GM18505 (cell line): ENCODE measurements at regions not wholly inside any gene's neighbourhood (a gene's known extent, or its start where the extent isn't known, plus 50 kb on each side); places are given as distances from the start of the nearest gene placed in this dataset.
"Not testable (repeated sequence)": the region's sequence is repeated elsewhere in the genome, so short reads cannot be mapped to it uniquely, and the experiment has no call there.

ENCODE experiments used
- ATAC-seq: cut with Tn5 transposase; IDR thresholded peaks from one replicate; pipeline ENCODE4 v1.9.1; 2021; ENCODE audit not compliant: unreplicated experiment
- POLR2A ChIP-seq: IDR thresholded peaks from 4 replicates; pipeline ENCODE4 v1.6.1; 2011; ENCODE audit warnings: borderline replicate concordance; ENCODE audit not compliant: insufficient read depth, insufficient read length; ENCODE audit errors: extremely low read depth

DNA sequence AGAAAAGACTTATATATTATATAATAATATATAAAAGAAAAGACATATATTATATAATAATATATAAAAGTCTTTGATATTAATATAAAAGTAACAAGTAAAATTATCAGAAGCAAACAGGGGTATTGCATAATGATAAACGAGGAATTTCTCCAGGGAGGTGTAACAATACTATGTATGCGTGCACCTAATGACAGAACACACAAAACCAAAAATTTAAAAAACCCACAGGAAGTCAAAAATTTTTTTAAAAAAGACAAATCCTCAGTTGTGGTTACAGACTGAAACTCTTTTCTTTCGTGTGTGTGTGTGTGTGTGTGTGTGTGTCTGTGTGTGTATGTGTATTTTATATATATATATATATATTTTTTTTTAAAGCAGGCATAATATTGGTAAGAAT is 279.2 kb upstream of the DPP6 start:
- ATAC-seq, result no peak
- no peak for TF ChIP-seq POLR2A

DNA sequence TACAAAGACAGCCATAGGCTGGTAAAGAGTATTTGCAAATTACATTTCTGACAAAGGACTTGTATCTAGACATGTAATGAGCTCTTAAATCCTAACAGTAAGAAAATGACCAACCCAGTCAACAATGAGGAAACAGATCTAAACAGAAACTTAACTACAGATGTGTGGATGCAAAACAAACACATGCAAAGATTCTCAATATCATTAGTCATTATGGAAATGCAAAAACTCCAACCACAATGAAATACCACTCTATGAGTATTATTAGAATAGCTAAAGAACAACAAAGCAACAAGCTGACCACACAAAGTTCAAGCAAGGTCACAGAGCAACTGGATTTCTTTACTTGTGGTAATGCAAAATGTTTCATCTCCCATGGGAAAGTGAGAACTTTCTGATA is 275.3 kb upstream of the DPP6 start:
- ATAC-seq, result not testable (repeated sequence)

DNA sequence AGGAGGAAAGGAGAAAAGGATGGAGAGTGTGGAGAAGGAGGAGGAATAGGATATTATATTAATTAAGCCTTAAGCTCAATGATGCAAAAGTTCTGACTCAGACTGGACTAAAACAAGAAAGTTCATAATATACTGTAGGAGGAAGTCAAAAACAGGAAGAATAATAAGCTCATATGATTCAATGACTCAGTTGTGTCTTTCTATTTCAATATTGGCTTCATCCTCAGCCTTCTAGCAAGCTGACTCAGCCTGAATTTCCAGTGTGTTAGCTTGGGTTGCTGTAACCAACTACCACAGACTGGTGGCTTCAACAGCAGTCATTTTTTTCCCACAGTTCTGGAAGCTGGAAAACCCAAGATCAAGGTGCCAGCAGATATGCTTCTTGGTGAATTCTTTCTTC is 254.8 kb upstream of the DPP6 start:
- not testable (repeated sequence) for ATAC-seq

DNA sequence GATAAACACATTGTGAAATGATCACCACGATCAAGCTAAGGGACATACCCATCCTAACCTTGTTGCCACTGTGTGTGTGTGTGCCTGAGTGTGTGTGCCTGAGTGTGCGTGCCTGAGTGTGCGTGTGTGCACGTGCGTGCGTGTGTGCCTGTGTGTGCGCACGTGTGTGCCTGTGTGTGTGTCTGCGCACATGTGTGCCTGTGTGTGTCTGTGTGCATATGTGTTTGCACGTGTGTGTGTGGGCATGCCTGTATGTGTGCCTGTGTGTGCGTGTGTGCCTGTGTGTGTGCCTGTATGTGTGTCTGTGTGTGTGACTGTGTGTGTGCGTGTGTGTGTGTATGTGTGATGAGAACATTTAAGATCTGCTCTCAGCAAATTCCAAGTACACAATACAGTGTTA is 244.1 kb upstream of the DPP6 start:
- no peak for TF ChIP-seq POLR2A
- ATAC-seq, result no peak

GRCh38 chr7:153829525-153829924 is 222.7 kb upstream of the DPP6 start:
- TF ChIP-seq POLR2A, result no peak
- ATAC-seq, result no peak

DNA sequence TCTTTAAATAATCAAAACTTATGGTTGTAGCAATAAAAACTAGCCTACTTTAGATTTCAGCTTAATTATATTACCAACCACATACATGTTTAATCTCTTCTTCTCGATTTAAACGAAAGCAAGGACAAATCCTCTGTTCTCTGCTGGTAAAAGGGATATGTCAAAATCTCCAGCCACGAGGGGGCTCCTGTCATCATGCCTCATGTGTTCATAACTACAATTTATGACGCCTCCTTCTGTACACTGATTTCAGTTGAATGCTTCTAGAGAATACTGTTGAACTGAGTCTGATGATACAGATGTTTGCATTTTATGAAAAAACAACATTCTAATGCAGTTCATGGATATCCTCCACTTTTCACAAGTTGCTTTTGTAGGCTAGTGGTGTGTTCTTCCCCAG is 220.0 kb upstream of the DPP6 start:
- no peak for ATAC-seq
- no peak for TF ChIP-seq POLR2A

DNA sequence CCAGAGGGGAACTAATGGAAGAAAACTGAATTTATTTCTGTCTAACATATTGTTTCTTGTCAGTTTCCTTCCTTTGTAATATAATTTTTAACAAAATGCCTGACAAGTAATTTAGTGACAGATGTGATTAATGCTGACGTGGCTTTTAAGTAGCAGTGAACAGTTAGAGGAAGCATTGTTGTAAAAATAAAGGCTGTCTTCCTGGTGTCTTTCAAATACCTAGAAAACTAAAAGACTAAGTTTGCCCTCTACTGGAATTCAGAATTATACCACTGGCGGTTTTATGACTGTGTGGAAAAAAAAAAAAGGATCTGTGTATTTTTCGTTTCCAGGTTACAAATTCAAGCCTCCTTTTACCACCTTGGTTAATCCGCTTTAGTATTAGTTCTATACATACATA is 217.1 kb upstream of the DPP6 start:
- TF ChIP-seq POLR2A, result no peak
- no peak for ATAC-seq

DNA sequence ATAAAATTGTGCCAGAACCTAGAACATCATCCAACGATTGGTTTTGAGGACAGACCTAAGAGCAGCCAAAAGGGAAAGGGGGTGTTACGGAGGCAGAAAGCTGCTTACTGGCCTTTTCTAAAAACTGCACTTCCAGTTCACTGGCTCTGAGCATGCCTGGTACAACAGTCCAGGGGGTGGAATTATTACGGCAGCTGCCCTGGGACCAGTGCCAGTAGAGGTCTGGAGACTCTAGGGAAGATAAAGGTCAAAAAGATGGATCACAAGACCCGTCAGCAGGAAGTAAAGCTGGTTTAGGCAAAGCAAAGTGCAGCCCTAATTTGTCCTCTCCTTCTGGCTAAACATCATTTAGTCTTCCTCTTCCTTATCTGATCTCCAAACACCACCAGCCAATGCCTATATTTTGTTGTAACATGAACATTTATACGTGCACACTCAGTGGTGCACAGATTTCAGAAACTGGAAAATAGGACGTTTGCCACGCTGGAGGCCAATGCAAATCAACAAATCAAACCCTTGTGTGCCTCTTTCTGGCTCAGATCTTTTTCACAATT is 216.4 kb upstream of the DPP6 start:
- no peak for ATAC-seq
- no peak for TF ChIP-seq POLR2A

DNA sequence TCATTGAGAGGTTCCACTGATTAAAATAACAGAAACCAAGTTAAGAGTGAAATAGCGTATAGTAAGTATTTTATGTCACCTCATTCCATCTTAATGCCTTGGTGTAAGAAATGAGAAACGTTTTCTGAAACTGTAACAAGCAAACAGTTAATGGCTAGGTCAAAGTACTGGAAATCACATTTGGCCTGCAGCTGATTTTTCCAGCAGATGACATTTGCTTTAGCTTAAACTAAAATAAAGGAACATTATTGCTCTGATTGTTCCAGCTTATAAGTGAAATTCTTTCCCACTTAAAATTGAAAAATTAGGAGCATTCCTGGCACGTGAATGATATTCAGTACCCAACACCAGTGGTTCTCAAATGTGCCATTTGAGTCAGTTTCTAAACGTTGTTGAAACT is 213.6 kb upstream of the DPP6 start:
- TF ChIP-seq POLR2A, result no peak
- ATAC-seq, result no peak

DNA sequence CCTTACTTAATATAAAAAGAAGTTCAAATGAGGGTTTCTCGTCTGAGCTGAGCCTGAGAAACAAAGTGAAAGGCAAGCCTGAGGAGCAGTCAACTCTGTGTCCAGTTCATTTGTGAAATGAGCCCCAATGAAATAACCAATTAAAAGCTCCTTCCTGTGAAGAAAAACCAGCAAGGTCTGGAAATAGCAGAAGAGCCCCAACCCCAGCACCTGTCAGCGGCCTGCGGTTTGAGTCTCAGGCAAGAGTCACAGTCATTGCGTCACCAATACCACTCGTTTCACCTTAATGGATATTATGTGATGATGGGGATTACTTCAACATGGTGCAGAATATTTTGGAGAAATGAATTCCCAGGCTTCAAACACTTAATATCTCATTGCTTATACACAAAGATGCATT is 211.3 kb upstream of the DPP6 start:
- no peak for TF ChIP-seq POLR2A
- no peak for ATAC-seq

- ATAC-seq, result no peak
Observed at GRCh38 chr7:153847828-153848227, 204.4 kb upstream of the DPP6 start.

GRCh38 chr7:153852261-153852660 is 199.9 kb upstream of the DPP6 start:
- ATAC-seq, result no peak
- no peak for TF ChIP-seq POLR2A

More at GRCh38 chr7:153847828-153848227, 204.4 kb upstream of the DPP6 start:
- no peak for TF ChIP-seq POLR2A

- no peak for ATAC-seq
- no peak for TF ChIP-seq POLR2A
Observed at GRCh38 chr7:153858355-153858754, 193.8 kb upstream of the DPP6 start.

GRCh38 chr7:153859239-153859638 is 193.0 kb upstream of the DPP6 start:
- ATAC-seq, result no peak
- no peak for TF ChIP-seq POLR2A
